PFSK-1 (cell line): ENCODE measurements at regions not wholly inside any gene's neighbourhood (a gene's known extent, or its start where the extent isn't known, plus 50 kb on each side); places are given as distances from the start of the nearest gene placed in this dataset.

Source experiments
- FOXP2 ChIP-seq: optimal IDR thresholded peaks from 2 replicates; pipeline ENCODE3; 2011; ENCODE audit warnings: borderline replicate concordance, control low read depth, inconsistent platforms; ENCODE audit not compliant: insufficient read depth; ENCODE audit errors: extremely low read length, extremely low read depth
- POLR2AphosphoS5 ChIP-seq: IDR thresholded peaks from 2 replicates; pipeline ENCODE4 v1.6.1; 2012; ENCODE audit warnings: low read depth, mild to moderate bottlenecking, control low read depth, low read length, moderate library complexity
- SIN3A ChIP-seq: IDR thresholded peaks from 2 replicates; pipeline ENCODE4 v1.6.1; 2012; ENCODE audit warnings: mild to moderate bottlenecking, low read length, moderate library complexity, borderline replicate concordance; ENCODE audit not compliant: insufficient read depth
- TAF1 ChIP-seq: IDR thresholded peaks from 2 replicates; pipeline ENCODE4 v1.6.1; 2012; ENCODE audit warnings: low read length, control low read depth, borderline replicate concordance; ENCODE audit not compliant: insufficient read depth

DNA sequence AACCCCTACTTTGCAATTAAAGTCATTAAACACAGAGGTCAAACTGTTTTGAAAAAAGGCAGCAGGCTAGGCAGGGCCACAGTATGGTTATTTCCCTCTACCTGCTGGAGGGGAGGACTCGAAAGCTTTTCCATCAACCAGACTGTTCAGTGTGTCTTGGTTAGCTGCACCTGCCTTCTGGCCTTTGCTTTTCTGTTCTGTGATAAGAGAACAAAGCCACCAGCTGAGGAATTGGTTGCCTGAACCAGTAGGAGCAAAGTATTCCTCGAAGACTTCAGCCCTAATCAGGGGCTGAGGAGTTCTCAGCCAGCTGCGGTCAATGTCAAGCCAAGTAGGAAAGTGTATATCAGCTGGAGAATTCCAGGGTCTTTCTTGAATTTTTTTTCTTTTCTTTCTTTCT, 132.5 kb downstream of the SOX2 start:
- TF ChIP-seq POLR2AphosphoS5: no peak
- TF ChIP-seq TAF1: no peak
- TF ChIP-seq SIN3A: no peak
- no peak for TF ChIP-seq FOXP2
